ENCODE measurements at regions not wholly inside any gene's neighbourhood (a gene's known extent, or its start where the extent isn't known, plus 50 kb on each side); places are given as distances from the start of the nearest gene placed in this dataset.
"Not testable (repeated sequence)": the region's sequence is repeated elsewhere in the genome, so short reads cannot be mapped to it uniquely, and the experiment has no call there.

DNA sequence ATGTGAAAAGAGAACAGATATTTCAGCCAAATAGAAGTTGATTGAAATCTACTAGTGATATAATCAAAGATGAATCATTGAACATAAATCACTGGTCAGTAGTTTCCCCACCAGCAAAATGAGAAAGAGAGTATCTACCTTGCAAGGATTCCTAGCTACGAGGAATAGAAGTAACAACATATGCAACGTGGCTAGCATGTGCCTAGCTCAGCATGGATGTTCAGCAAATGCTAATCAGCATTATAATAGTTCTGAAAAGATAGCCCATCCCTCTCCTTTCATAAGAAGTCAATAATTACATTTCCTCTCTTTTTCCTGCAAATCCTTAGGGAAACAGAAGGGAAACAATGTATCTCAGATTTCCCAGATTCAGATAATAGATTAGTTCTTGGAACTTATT is 417.2 kb downstream of the SATB2 start:
- H3K27me3 ChIP-seq (ENCODE audit: control insufficient read depth, insufficient read depth, low read length): no peaks in the 10 kb centered on the region
- H3K36me3 ChIP-seq (ENCODE audit: control insufficient read depth, insufficient read depth, low read length): no peaks in the 10 kb centered on the region
- no peak overlapping the region for H3K27ac ChIP-seq (ENCODE audit: low read length)
- no peaks in the 10 kb centered on the region for H3K9me3 ChIP-seq (ENCODE audit: control insufficient read depth, insufficient read depth, low read length)
- no CpG with 5 or more reads among the region's 2 CpGs for WGBS (ENCODE audit: insufficient coverage, insufficient read length)
- no peak for DNase-seq (ENCODE audit: low read depth, low spot score)
- no peaks in the 10 kb centered on the region; the same call in 1 of the 2 replicates for H3K4me1 ChIP-seq (ENCODE audit: control insufficient read depth, insufficient read depth, low read length)
- no peak overlapping the region for H3K4me3 ChIP-seq (ENCODE audit: low read length)

GRCh38 chr2:199033761-199034160 is 424.0 kb downstream of the SATB2 start:
- not testable (repeated sequence) for H3K4me1 ChIP-seq (ENCODE audit: control insufficient read depth, insufficient read depth, low read length); H3K27ac ChIP-seq (ENCODE audit: low read length); H3K4me3 ChIP-seq (ENCODE audit: low read length); H3K36me3 ChIP-seq (ENCODE audit: control insufficient read depth, insufficient read depth, low read length); DNase-seq (ENCODE audit: low read depth, low spot score); H3K27me3 ChIP-seq (ENCODE audit: control insufficient read depth, insufficient read depth, low read length); H3K9me3 ChIP-seq (ENCODE audit: control insufficient read depth, insufficient read depth, low read length)
- WGBS (ENCODE audit: insufficient coverage, insufficient read length): no CpG with 5 or more reads among the region's 3 CpGs

DNA sequence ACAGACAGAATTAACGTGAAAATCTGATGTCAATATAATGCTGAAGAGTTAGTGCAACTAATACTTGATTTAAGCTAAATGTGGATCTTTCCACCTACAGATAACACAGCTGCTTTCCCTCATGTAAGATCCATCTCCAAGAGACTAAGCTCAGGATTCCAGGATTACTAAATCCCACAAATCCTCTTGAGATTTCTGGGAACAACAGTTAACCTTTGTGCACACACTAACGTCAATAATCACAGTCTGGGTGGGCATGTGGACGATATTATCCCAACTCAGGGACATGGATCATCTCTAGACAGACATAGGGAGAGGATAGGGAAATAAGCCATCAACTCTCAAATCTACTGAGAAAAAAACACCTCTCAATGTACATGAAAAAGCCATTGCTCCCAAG is 432.6 kb downstream of the SATB2 start:
- Histone ChIP-seq H3K27me3 (ENCODE audit: control insufficient read depth, insufficient read depth, low read length) (no peaks in the 10 kb centered on the region), H3K9me3 (ENCODE audit: control insufficient read depth, insufficient read depth, low read length) (no peaks in the 10 kb centered on the region), H3K4me3 (ENCODE audit: low read length) (no peak overlapping the region), H3K27ac (ENCODE audit: low read length) (no peak overlapping the region), H3K36me3 (ENCODE audit: control insufficient read depth, insufficient read depth, low read length) (no peaks in the 10 kb centered on the region), H3K4me1 (ENCODE audit: control insufficient read depth, insufficient read depth, low read length) (peaks cover 6% of the 10 kb centered on the region; the same call in 1 of the 2 replicates)
- WGBS (ENCODE audit: insufficient coverage, insufficient read length): no CpG with 5 or more reads among the region's 3 CpGs
- no peak for DNase-seq (ENCODE audit: low read depth, low spot score)

- H3K4me1 ChIP-seq (ENCODE audit: control insufficient read depth, insufficient read depth, low read length): peaks cover 6% of the 10 kb centered on the region; the same call in 1 of the 2 replicates
- no peaks in the 10 kb centered on the region for H3K36me3 ChIP-seq (ENCODE audit: control insufficient read depth, insufficient read depth, low read length)
- H3K27me3 ChIP-seq (ENCODE audit: control insufficient read depth, insufficient read depth, low read length): no peaks in the 10 kb centered on the region
- no peaks in the 10 kb centered on the region for H3K9me3 ChIP-seq (ENCODE audit: control insufficient read depth, insufficient read depth, low read length)
- no peak overlapping the region for H3K27ac ChIP-seq (ENCODE audit: low read length)
- DNase-seq (ENCODE audit: low read depth, low spot score): no peak
- no peak overlapping the region for H3K4me3 ChIP-seq (ENCODE audit: low read length)
Observed at GRCh38 chr2:199024224-199024623, 433.5 kb downstream of the SATB2 start.

DNA sequence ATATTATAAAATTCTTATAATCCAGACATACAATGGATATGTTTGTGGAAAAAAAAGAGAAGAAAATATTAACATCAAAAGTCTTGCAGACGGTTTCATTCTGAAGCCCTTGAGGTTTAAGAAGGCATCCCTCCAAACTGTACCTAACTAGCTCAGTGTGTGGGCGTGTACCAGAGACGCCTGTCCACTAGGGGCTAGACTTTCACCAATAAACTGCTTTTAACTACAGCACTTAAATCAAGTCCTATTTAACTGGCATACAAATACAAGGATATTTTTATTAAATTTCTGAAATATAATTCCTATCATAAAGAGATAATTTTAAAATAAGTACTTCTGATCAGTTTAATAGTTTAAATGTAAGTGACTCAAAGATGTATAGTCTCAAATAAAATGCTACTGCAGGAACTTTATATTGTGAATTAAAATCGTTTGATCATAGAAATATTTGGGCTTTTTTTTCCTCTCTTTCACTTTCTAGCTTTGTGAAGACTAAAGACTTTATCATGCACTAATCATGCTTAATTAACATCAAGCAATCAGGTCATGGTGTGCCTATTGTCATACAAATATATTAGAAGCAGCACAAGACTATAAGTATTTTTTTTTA is 437.7 kb downstream of the SATB2 start:
- Histone ChIP-seq H3K4me3 (ENCODE audit: low read length) (no peak overlapping the region), H3K9me3 (ENCODE audit: control insufficient read depth, insufficient read depth, low read length) (no peaks in the 10 kb centered on the region), H3K36me3 (ENCODE audit: control insufficient read depth, insufficient read depth, low read length) (no peaks in the 10 kb centered on the region), H3K27me3 (ENCODE audit: control insufficient read depth, insufficient read depth, low read length) (no peaks in the 10 kb centered on the region), H3K27ac (ENCODE audit: low read length) (no peak overlapping the region), H3K4me1 (ENCODE audit: control insufficient read depth, insufficient read depth, low read length) (peaks cover 5% of the 10 kb centered on the region; the same call in 1 of the 2 replicates)
- no CpG with 5 or more reads among the region's 4 CpGs for WGBS (ENCODE audit: insufficient coverage, insufficient read length)
- DNase-seq (ENCODE audit: low read depth, low spot score): peak; percentile 11

- WGBS (ENCODE audit: insufficient coverage, insufficient read length): no CpG with 5 or more reads among the region's 1 CpG
- no peak overlapping the region for H3K4me3 ChIP-seq (ENCODE audit: low read length)
- peaks cover 5% of the 10 kb centered on the region; the same call in 1 of the 2 replicates for H3K4me1 ChIP-seq (ENCODE audit: control insufficient read depth, insufficient read depth, low read length)
- no peak for DNase-seq (ENCODE audit: low read depth, low spot score)
- no peaks in the 10 kb centered on the region for H3K27me3 ChIP-seq (ENCODE audit: control insufficient read depth, insufficient read depth, low read length)
- H3K36me3 ChIP-seq (ENCODE audit: control insufficient read depth, insufficient read depth, low read length): no peaks in the 10 kb centered on the region
- no peaks in the 10 kb centered on the region for H3K9me3 ChIP-seq (ENCODE audit: control insufficient read depth, insufficient read depth, low read length)
- H3K27ac ChIP-seq (ENCODE audit: low read length): no peak overlapping the region
Observed at GRCh38 chr2:199018826-199019225, 438.9 kb downstream of the SATB2 start.

DNA sequence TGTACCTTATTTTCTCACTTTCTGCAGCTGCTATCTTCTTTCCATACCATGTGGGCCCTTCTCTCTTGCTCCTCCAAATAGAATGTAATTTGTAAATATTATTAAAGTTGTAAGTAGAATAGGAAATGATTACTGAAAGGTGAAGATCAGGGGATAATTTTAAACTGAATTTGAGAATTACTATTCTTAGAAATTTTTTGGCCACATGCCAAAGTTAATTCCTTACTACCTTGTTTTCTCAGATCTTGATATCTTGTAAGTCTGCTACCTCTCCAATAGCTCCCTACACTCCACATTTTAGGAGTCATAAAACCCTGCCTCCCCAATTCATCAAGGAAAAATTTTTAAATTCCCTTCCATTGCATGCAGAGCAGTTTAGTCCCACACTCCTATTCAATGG is 442.7 kb downstream of the SATB2 start:
- Histone ChIP-seq H3K36me3 (ENCODE audit: control insufficient read depth, insufficient read depth, low read length) (no peaks in the 10 kb centered on the region), H3K27me3 (ENCODE audit: control insufficient read depth, insufficient read depth, low read length) (no peaks in the 10 kb centered on the region), H3K4me1 (ENCODE audit: control insufficient read depth, insufficient read depth, low read length) (no peaks in the 10 kb centered on the region), H3K4me3 (ENCODE audit: low read length) (no peak overlapping the region), H3K27ac (ENCODE audit: low read length) (no peak overlapping the region), H3K9me3 (ENCODE audit: control insufficient read depth, insufficient read depth, low read length) (no peaks in the 10 kb centered on the region)
- no peak for DNase-seq (ENCODE audit: low read depth, low spot score)

GRCh38 chr2:199014226-199014625 is 443.5 kb downstream of the SATB2 start:
- H3K36me3 ChIP-seq (ENCODE audit: control insufficient read depth, insufficient read depth, low read length): no peaks in the 10 kb centered on the region
- no CpG with 5 or more reads among the region's 3 CpGs for WGBS (ENCODE audit: insufficient coverage, insufficient read length)
- no peak overlapping the region for H3K27ac ChIP-seq (ENCODE audit: low read length)
- no peaks in the 10 kb centered on the region for H3K9me3 ChIP-seq (ENCODE audit: control insufficient read depth, insufficient read depth, low read length)
- no peak for DNase-seq (ENCODE audit: low read depth, low spot score)
- H3K4me1 ChIP-seq (ENCODE audit: control insufficient read depth, insufficient read depth, low read length): no peaks in the 10 kb centered on the region
- no peak overlapping the region for H3K4me3 ChIP-seq (ENCODE audit: low read length)
- no peaks in the 10 kb centered on the region for H3K27me3 ChIP-seq (ENCODE audit: control insufficient read depth, insufficient read depth, low read length)

DNA sequence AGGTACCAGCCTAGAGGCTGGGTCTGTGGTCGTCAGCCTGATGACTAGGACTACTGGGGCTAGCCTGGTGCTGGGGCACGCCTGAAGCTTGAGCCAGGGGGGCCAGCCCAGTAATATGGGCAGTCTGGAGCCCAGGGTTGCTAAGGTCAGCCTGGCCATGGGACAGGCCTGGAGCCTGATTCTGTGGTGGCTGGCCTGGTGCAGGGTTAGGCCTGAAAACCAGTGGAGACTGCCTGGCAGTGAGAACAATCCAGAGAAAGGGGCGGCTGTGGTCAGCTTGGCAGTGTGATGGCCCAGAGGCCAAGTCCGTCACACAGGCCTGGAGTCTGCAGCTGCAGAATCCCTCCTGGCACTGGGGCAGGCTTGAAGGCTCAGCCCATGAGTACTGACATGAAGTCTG is 445.8 kb downstream of the SATB2 start:
- no peak overlapping the region for H3K27ac ChIP-seq (ENCODE audit: low read length)
- WGBS (ENCODE audit: insufficient coverage, insufficient read length): no CpG with 5 or more reads among the region's 4 CpGs
- no peaks in the 10 kb centered on the region for H3K4me1 ChIP-seq (ENCODE audit: control insufficient read depth, insufficient read depth, low read length)
- no peaks in the 10 kb centered on the region for H3K9me3 ChIP-seq (ENCODE audit: control insufficient read depth, insufficient read depth, low read length)
- no peaks in the 10 kb centered on the region for H3K36me3 ChIP-seq (ENCODE audit: control insufficient read depth, insufficient read depth, low read length)
- H3K4me3 ChIP-seq (ENCODE audit: low read length): no peak overlapping the region
- no peaks in the 10 kb centered on the region for H3K27me3 ChIP-seq (ENCODE audit: control insufficient read depth, insufficient read depth, low read length)
- no peak for DNase-seq (ENCODE audit: low read depth, low spot score)

- DNase-seq (ENCODE audit: low read depth, low spot score): no peak
- no peaks in the 10 kb centered on the region for H3K4me1 ChIP-seq (ENCODE audit: control insufficient read depth, insufficient read depth, low read length)
- no peaks in the 10 kb centered on the region for H3K9me3 ChIP-seq (ENCODE audit: control insufficient read depth, insufficient read depth, low read length)
- no peak overlapping the region for H3K27ac ChIP-seq (ENCODE audit: low read length)
- H3K36me3 ChIP-seq (ENCODE audit: control insufficient read depth, insufficient read depth, low read length): no peaks in the 10 kb centered on the region
- no peaks in the 10 kb centered on the region for H3K27me3 ChIP-seq (ENCODE audit: control insufficient read depth, insufficient read depth, low read length)
- H3K4me3 ChIP-seq (ENCODE audit: low read length): no peak overlapping the region
- no CpG with 5 or more reads among the region's 1 CpG for WGBS (ENCODE audit: insufficient coverage, insufficient read length)
Observed at GRCh38 chr2:198994678-198995077, 463.1 kb downstream of the SATB2 start.

GRCh38 chr2:198991431-198991830 is 466.3 kb downstream of the SATB2 start:
- DNase-seq (ENCODE audit: low read depth, low spot score): no peak
- Histone ChIP-seq H3K27ac (ENCODE audit: low read length) (no peak overlapping the region), H3K27me3 (ENCODE audit: control insufficient read depth, insufficient read depth, low read length) (no peaks in the 10 kb centered on the region), H3K9me3 (ENCODE audit: control insufficient read depth, insufficient read depth, low read length) (no peaks in the 10 kb centered on the region), H3K36me3 (ENCODE audit: control insufficient read depth, insufficient read depth, low read length) (no peaks in the 10 kb centered on the region), H3K4me3 (ENCODE audit: low read length) (no peak overlapping the region), H3K4me1 (ENCODE audit: control insufficient read depth, insufficient read depth, low read length) (no peaks in the 10 kb centered on the region)
- WGBS (ENCODE audit: insufficient coverage, insufficient read length): no CpG with 5 or more reads among the region's 2 CpGs

All from iPS DF 6.9 (cell line).